HG03108 (cell line): ENCODE measurements at regions not wholly inside any gene's neighbourhood (a gene's known extent, or its start where the extent isn't known, plus 50 kb on each side); places are given as distances from the start of the nearest gene placed in this dataset.

Source experiments
- ATAC-seq: cut with Tn5 transposase; IDR thresholded peaks from one replicate; pipeline ENCODE4 v1.9.1; 2021; ENCODE audit warnings: moderate library complexity; ENCODE audit not compliant: unreplicated experiment

GRCh38 chr4:12724510-12724909 lies 759.6 kb downstream of the RAB28 start:
- no peak for ATAC-seq

GRCh38 chr4:12723849-12724447 lies 760.2 kb downstream of the RAB28 start:
- ATAC-seq, result no peak

- no peak for ATAC-seq
Measured at GRCh38 chr4:12716896-12717295, 767.2 kb downstream of the RAB28 start.

GRCh38 chr4:12712648-12713339 lies 771.3 kb downstream of the RAB28 start:
- ATAC-seq, result no peak

GRCh38 chr4:12707381-12708175 lies 776.6 kb downstream of the RAB28 start:
- no peak for ATAC-seq

GRCh38 chr4:12703036-12703435 lies 781.1 kb downstream of the RAB28 start:
- no peak for ATAC-seq

- ATAC-seq, result no peak
Measured at GRCh38 chr4:12701384-12701783, 782.8 kb downstream of the RAB28 start.

- ATAC-seq, result no peak
Measured at GRCh38 chr4:12697970-12698369, 786.2 kb downstream of the RAB28 start.

- ATAC-seq, result no peak
Measured at GRCh38 chr4:12692815-12693214, 791.3 kb downstream of the RAB28 start.

GRCh38 chr4:12691168-12691567 lies 793.0 kb downstream of the RAB28 start:
- no peak for ATAC-seq

- ATAC-seq, result no peak
Measured at GRCh38 chr4:12689457-12689856, 794.7 kb downstream of the RAB28 start.

GRCh38 chr4:12679217-12679616 lies 804.9 kb downstream of the RAB28 start:
- ATAC-seq, result no peak

GRCh38 chr4:12674184-12674583 lies 810.0 kb downstream of the RAB28 start:
- no peak for ATAC-seq

GRCh38 chr4:12672303-12672702 lies 811.8 kb downstream of the RAB28 start:
- no peak for ATAC-seq

- ATAC-seq, result no peak
Measured at GRCh38 chr4:12658146-12658545, 826.0 kb downstream of the RAB28 start.

- no peak for ATAC-seq
Measured at GRCh38 chr4:12651876-12652275, 832.3 kb downstream of the RAB28 start.

GRCh38 chr4:12645732-12646131 lies 838.4 kb downstream of the RAB28 start:
- ATAC-seq, result no peak

GRCh38 chr4:12644261-12644660 lies 839.9 kb downstream of the RAB28 start:
- no peak for ATAC-seq

GRCh38 chr4:12636191-12636590 lies 847.9 kb downstream of the RAB28 start:
- ATAC-seq, result no peak

GRCh38 chr4:12635629-12636028 lies 848.5 kb downstream of the RAB28 start:
- no peak for ATAC-seq

GRCh38 chr4:12633053-12633651 lies 851.0 kb downstream of the RAB28 start:
- ATAC-seq, result peak; percentile 80

- ATAC-seq, result no peak
Measured at GRCh38 chr4:12615822-12616221, 868.3 kb downstream of the RAB28 start.
